NOMO-1 treated with DMSO at 0.1 percent for 48 hours (cell line): ENCODE measurements at regions not wholly inside any gene's neighbourhood (a gene's known extent, or its start where the extent isn't known, plus 50 kb on each side); places are given as distances from the start of the nearest gene placed in this dataset.

Experiments used
- DNase-seq: peaks from one replicate; lab custom pipeline; 2025; ENCODE audit not compliant: unreplicated experiment; lab: John Stamatoyannopoulos, UW

- DNase-seq, result no peak
Measured at GRCh38 chr2:223701761-223702160, 99.6 kb upstream of the SCG2 start.

- DNase-seq, result no peak
Measured at GRCh38 chr2:223700221-223700620, 98.1 kb upstream of the SCG2 start.

GRCh38 chr2:223697892-223698645, 95.9 kb upstream of the SCG2 start:
- DNase-seq, result no peak

GRCh38 chr2:223697316-223697891, 95.2 kb upstream of the SCG2 start:
- DNase-seq, result no peak

GRCh38 chr2:223696719-223697118, 94.6 kb upstream of the SCG2 start:
- DNase-seq, result no peak

- peak; percentile 1 for DNase-seq
Measured at GRCh38 chr2:223692191-223692947, 90.2 kb upstream of the SCG2 start.

GRCh38 chr2:223688094-223688835, 86.1 kb upstream of the SCG2 start:
- no peak for DNase-seq

GRCh38 chr2:223681125-223681524, 79.0 kb upstream of the SCG2 start:
- DNase-seq, result no peak

GRCh38 chr2:223674998-223675609, 72.9 kb upstream of the SCG2 start:
- DNase-seq, result peak; percentile 13

GRCh38 chr2:223669453-223670225, 67.5 kb upstream of the SCG2 start:
- DNase-seq, result peak; percentile 43

- DNase-seq, result peak; percentile 61
Measured at GRCh38 chr2:223668302-223668998, 66.3 kb upstream of the SCG2 start.

- DNase-seq, result no peak
Measured at GRCh38 chr2:223654384-223654915, 52.3 kb upstream of the SCG2 start.

- DNase-seq, result no peak
Measured at GRCh38 chr2:223652902-223653301, 50.7 kb upstream of the SCG2 start.

- DNase-seq, result no peak
Measured at GRCh38 chr2:223652122-223652521, 50.0 kb upstream of the SCG2 start.
